ENCODE measurements at regions not wholly inside any gene's neighbourhood (a gene's known extent, or its start where the extent isn't known, plus 50 kb on each side); places are given as distances from the start of the nearest gene placed in this dataset.

DNA sequence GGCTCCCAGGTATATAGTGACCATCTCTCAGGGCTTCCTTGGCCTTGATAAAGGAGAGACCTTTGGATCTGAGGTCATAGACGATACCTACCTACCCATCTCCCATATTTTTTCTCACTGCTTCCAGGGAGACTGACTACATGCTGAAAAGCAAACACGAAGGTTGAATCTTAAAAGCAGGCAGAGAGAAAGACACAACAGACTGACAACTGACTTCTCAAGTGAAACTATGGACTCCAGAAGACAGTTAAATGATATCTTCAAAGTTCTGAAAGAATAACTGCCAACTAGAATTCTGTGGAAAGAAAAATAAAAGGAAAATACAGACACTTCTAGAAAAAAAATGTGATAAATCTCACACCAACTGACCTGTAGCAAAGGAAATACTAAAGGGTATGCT is 76.5 kb upstream of the HAAO start:
- no peak for DNase-seq (ENCODE audit: low read depth)
- no peaks in the 10 kb centered on the region for H3K27me3 ChIP-seq (ENCODE audit: control insufficient read depth, insufficient read depth, low read length)
- H3K4me3 ChIP-seq (ENCODE audit: low read depth, low read length): no peak overlapping the region
- TF ChIP-seq, protein P1, sequence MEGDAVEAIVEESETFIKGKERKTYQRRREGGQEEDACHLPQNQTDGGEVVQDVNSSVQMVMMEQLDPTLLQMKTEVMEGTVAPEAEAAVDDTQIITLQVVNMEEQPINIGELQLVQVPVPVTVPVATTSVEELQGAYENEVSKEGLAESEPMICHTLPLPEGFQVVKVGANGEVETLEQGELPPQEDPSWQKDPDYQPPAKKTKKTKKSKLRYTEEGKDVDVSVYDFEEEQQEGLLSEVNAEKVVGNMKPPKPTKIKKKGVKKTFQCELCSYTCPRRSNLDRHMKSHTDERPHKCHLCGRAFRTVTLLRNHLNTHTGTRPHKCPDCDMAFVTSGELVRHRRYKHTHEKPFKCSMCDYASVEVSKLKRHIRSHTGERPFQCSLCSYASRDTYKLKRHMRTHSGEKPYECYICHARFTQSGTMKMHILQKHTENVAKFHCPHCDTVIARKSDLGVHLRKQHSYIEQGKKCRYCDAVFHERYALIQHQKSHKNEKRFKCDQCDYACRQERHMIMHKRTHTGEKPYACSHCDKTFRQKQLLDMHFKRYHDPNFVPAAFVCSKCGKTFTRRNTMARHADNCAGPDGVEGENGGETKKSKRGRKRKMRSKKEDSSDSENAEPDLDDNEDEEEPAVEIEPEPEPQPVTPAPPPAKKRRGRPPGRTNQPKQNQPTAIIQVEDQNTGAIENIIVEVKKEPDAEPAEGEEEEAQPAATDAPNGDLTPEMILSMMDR (IDR thresholded peaks at IDR 0.05; ENCODE audit: insufficient read depth, low read length, poor library complexity, severe bottlenecking): no peak
- H3K36me3 ChIP-seq (ENCODE audit: control insufficient read depth, insufficient read depth, low read length): no peaks in the 10 kb centered on the region

DNA sequence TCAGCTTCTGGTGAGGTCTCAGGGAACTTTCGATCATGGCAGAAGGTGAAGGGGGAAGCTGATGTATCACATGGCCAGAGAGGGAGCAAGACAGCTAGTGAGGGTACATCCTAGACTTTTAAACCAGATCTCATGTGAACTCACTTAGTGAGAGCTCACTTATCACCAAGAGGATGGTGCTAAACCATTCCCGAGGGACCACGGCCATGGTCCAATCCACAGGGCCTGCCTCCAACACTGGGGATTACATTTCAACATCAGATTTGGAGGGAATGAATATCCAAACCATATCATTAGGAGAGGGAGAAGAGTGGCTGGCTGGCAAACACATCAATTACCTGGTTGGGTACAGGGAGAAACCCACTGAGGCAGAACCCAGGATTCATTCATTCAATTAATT is 75.7 kb upstream of the HAAO start:
- Histone ChIP-seq H3K36me3 (ENCODE audit: control insufficient read depth, insufficient read depth, low read length) (no peaks in the 10 kb centered on the region), H3K27me3 (ENCODE audit: control insufficient read depth, insufficient read depth, low read length) (no peaks in the 10 kb centered on the region), H3K4me3 (ENCODE audit: low read depth, low read length) (no peak overlapping the region)
- TF ChIP-seq, protein P1 (IDR thresholded peaks at IDR 0.05; ENCODE audit: insufficient read depth, low read length, poor library complexity, severe bottlenecking): no peak
- DNase-seq (ENCODE audit: low read depth): no peak

DNA sequence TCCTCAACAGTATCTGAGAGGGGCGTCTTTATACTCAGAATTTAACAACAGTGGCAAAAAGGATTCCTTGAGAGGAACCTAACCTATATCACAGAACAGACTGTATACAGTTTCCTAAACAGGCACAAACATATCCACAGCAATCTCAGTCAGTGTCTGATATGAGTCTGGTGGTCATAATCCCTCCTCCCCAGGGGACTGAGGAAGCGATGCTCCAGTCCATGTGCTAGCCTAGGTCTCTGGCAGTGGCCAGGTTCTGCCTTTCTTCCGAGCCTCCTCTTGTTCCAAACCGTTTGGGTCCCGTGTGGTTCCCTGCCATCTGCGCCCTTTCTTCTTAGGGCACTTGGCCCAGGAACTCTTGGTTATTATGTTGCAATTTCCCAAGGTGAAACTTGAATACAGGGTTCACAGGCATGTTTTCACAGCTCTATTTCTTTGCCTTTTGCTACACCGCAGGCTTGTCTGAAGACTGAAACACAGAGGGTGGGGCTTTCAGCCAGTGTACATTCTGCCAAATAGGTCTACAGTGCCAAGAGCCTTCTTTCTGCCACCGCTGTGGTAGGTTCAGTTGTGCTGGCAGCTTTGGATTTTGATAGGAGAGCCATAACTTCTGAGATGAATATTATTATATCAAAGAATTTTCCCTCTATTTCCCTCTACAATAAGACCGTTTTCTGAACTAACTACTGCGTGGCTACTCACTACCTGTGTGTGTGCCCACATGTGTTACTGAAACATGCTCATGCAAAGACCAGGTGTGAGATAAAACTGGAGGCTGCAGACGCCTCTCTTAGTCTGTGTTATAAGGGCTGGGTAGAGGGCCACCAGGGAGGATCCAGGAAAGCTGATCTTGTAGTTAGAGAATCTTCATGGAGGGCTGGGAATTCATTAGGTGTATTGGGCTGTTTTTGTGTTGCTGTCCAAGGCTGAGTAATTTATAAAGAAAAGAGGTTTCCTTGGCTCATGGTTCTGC is 75.0 kb upstream of the HAAO start:
- H3K27me3 ChIP-seq (ENCODE audit: control insufficient read depth, insufficient read depth, low read length): no peaks in the 10 kb centered on the region

DNA sequence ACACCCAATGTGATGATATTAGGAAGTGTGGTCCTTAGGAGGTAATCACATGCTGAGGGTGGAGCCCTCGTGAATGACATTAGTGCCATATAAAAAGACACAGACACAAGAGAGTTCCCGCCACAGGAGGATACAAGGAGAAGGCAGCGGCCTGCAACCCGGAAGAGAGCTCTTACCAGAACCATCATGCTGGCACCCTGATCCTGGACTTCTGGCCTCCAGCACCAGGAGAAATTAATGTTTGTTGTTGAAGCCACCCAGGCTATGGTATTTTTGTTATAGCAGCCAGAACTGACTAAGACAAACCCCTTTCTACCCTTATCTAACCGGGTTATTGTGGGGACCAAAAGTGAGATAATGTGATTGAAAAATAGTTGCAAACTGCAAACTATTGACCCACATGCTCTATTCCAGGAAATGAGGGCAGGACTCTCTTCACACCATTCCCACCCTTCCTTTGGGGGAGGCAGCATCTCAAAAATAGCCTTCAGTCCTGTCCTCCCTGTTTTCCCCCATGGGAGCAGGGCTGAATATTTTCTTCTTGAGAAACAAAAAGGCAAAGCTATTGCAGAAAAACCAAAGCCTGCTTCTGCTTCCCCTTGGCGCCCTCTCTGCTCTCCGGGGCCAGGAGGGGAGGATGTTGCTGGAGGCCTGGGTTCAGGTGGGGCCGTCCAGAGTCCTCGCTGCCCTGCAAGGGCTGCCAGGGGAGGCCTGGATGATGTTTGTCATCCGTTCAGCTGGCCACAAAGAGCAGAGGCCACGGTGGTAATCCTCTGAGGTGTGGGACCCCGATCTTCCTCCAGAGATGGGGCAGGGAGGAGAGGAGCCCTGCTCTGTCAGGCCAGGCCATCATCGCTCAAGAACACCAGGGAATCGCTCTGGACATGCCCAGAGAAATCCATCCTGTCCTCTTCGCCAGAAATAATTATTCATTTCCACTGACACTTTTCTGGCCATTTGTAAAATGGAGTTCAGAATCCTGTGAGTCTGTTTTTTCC is 73.8 kb upstream of the HAAO start:
- no peaks in the 10 kb centered on the region for H3K27me3 ChIP-seq (ENCODE audit: control insufficient read depth, insufficient read depth, low read length)
- TF ChIP-seq, protein P1 (IDR thresholded peaks at IDR 0.05; ENCODE audit: insufficient read depth, low read length, poor library complexity, severe bottlenecking): no peak
- no peak overlapping the region for H3K4me3 ChIP-seq (ENCODE audit: low read depth, low read length)
- H3K36me3 ChIP-seq (ENCODE audit: control insufficient read depth, insufficient read depth, low read length): no peaks in the 10 kb centered on the region
- no peak for DNase-seq (ENCODE audit: low read depth)

More for the DNA sequence above, 75.0 kb upstream of the HAAO start:
- H3K4me3 ChIP-seq (ENCODE audit: low read depth, low read length): no peak overlapping the region
- DNase-seq (ENCODE audit: low read depth): no peak
- H3K36me3 ChIP-seq (ENCODE audit: control insufficient read depth, insufficient read depth, low read length): no peaks in the 10 kb centered on the region
- TF ChIP-seq, protein P1 (IDR thresholded peaks at IDR 0.05; ENCODE audit: insufficient read depth, low read length, poor library complexity, severe bottlenecking): no peak

DNA sequence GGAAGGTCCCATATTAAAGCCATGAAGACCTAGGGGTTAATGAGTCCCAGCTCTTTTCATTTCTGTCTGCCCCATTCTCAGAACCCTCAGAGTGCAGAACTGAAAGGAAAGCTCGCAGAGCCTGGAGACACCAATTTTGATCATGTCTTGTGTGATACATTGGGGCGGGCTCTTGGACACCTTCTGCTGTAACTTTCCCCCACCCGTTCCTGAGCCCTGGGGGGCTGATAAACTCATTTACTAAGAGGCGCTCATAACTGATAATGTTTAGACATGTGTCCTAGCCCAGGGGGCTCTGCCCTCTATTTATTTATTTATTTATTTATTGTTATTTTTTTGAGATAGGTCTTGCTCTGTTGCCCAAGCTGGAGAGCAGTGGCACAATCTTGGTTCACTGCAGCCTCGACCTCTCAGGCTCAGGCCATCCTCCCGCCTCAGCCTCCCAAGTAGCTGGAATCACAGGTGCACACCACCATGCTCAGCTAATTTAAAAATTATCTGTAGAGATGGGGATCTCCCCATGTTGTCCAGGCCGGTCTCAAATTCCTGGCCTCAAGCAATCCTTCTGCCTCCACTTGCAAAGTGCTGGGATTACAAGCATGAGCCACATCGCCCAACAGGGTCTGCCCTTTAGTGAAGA is 72.4 kb upstream of the HAAO start:
- no peak for DNase-seq (ENCODE audit: low read depth)
- Histone ChIP-seq H3K27me3 (ENCODE audit: control insufficient read depth, insufficient read depth, low read length) (no peaks in the 10 kb centered on the region), H3K36me3 (ENCODE audit: control insufficient read depth, insufficient read depth, low read length) (no peaks in the 10 kb centered on the region), H3K4me3 (ENCODE audit: low read depth, low read length) (no peak overlapping the region)
- TF ChIP-seq, protein P1 (IDR thresholded peaks at IDR 0.05; ENCODE audit: insufficient read depth, low read length, poor library complexity, severe bottlenecking): no peak
